Endothelial cell of umbilical vein (primary cell): ENCODE measurements at regions not wholly inside any gene's neighbourhood (a gene's known extent, or its start where the extent isn't known, plus 50 kb on each side); places are given as distances from the start of the nearest gene placed in this dataset.

ENCODE experiments used
- BruUV-seq: library from RNA; stranded (reverse); fragments of 400-500 nt; replicated peaks from 2 replicates; lab custom pipeline; 2021; lab: Mats Ljungman, UMichigan
- CTCF ChIA-PET: fragments of 300-600, 350-600 bp; sonication (Branson Sonifier 250); formaldehyde crosslinking; loops from one replicate; lab custom pipeline; 2021; ENCODE audit warnings: antibody characterized with exemption, inconsistent platforms; lab: Charles Lee
- POLR2A ChIA-PET: fragments of 300-600, 350-600 bp; sonication (Branson Sonifier 250); formaldehyde crosslinking; loops from one replicate; lab custom pipeline; 2021; ENCODE audit warnings: antibody characterized with exemption, inconsistent platforms; lab: Charles Lee
- DNase-seq: peaks from one replicate; pipeline ENCODE4 v3.0.0-alpha.2; 2011; ENCODE audit warnings: low read depth, low spot score
- FAIRE-seq: peaks from 2 replicates; lab custom pipeline; 2011; peaks lifted over from hg19 to GRCh38; lab: Jason Lieb, UNC
- H2AFZ ChIP-seq: 2 replicates; pipeline ENCODE4 v1.6.0; 2012; ENCODE audit warnings: low read depth, low read length, control low read depth, inconsistent platforms
- H3K27ac ChIP-seq: 2 replicates; pipeline ENCODE4 v1.5.1; 2011; ENCODE audit warnings: low read depth, mild to moderate bottlenecking, control low read depth, low read length, moderate library complexity; ENCODE audit not compliant: insufficient read depth
- H3K27me3 ChIP-seq, 2 experiments: 2 replicates each; pipeline versions ENCODE4 v1.6.0 to v1.6.1; 2011; ENCODE audit warnings: low read length in 2 of 2, mixed read lengths in 1 of 2; ENCODE audit not compliant: control insufficient read depth in 2 of 2, insufficient read depth in 2 of 2
- H3K36me3 ChIP-seq, 2 experiments: 2 replicates in 1 of 2; 3 replicates in 1 of 2; pipeline ENCODE4 v1.5.1; 2011; ENCODE audit warnings: low read length in 2 of 2, mild to moderate bottlenecking in 1 of 2, moderate library complexity in 1 of 2; ENCODE audit not compliant: control insufficient read depth in 2 of 2, insufficient read depth in 2 of 2; ENCODE audit errors: extremely low read depth in 1 of 2
- H3K4me1 ChIP-seq: 3 replicates; pipeline ENCODE4 v1.5.1; 2011; ENCODE audit warnings: mild to moderate bottlenecking, low read length; ENCODE audit not compliant: control insufficient read depth, insufficient read depth; ENCODE audit errors: extremely low read depth
- H3K4me2 ChIP-seq: 2 replicates; pipeline ENCODE4 v1.6.1; 2011; ENCODE audit warnings: low read length, control low read depth, mixed read lengths; ENCODE audit not compliant: insufficient read depth
- H3K4me3 ChIP-seq, 3 experiments: fragments of 200-600 bp in 1 of 3; sonication (generic), shearing (Covaris generic) in 1 of 3; replicated peaks in 1 of 3; 2 replicates each; pipeline ENCODE4 v1.5.1; 2011 to 2016; ENCODE audit warnings: control low read depth in 3 of 3, low read length in 3 of 3, mild to moderate bottlenecking in 2 of 3, inconsistent platforms in 1 of 3, low read depth in 1 of 3, moderate library complexity in 1 of 3; ENCODE audit not compliant: insufficient read depth in 1 of 3
- H3K79me2 ChIP-seq: 2 replicates; pipeline ENCODE4 v1.6.0; 2012; ENCODE audit warnings: low read length, inconsistent platforms; ENCODE audit not compliant: control insufficient read depth, insufficient read depth
- H3K9ac ChIP-seq: replicated peaks from 2 replicates; pipeline ENCODE3; 2011; ENCODE audit warnings: low read length, control low read depth; ENCODE audit not compliant: insufficient read depth; ENCODE audit errors: extremely low read depth
- H3K9me1 ChIP-seq: replicated peaks from 3 replicates; pipeline ENCODE4 v1.6.0; 2011; ENCODE audit warnings: mild to moderate bottlenecking, low read length; ENCODE audit not compliant: control insufficient read depth, insufficient read depth; ENCODE audit errors: extremely low read depth
- H3K9me3 ChIP-seq: replicated peaks from 2 replicates; pipeline ENCODE4 v1.5.1; 2012; ENCODE audit warnings: low read length, inconsistent platforms; ENCODE audit not compliant: control insufficient read depth, insufficient read depth
- H4K20me1 ChIP-seq: replicated peaks from 2 replicates; pipeline ENCODE3; 2011; ENCODE audit warnings: mild to moderate bottlenecking, low read length; ENCODE audit not compliant: control insufficient read depth, insufficient read depth; ENCODE audit errors: extremely low read depth
- EZH2 ChIP-seq: IDR thresholded peaks from 2 replicates; pipeline ENCODE4 v1.6.1; 2012; ENCODE audit warnings: borderline replicate concordance, low read depth, mild to moderate bottlenecking, moderate library complexity, low read length, inconsistent platforms; ENCODE audit not compliant: severe bottlenecking
- FOS ChIP-seq: IDR thresholded peaks from 2 replicates; pipeline ENCODE4 v1.6.1; 2011; ENCODE audit warnings: mild to moderate bottlenecking, low read length, moderate library complexity, borderline replicate concordance; ENCODE audit not compliant: insufficient read depth
- GATA2 ChIP-seq: IDR thresholded peaks from 2 replicates; pipeline ENCODE4 v1.7.0; 2011; ENCODE audit warnings: low read depth, mild to moderate bottlenecking, moderate library complexity, mixed read lengths, low read length; ENCODE audit not compliant: insufficient read length, insufficient read depth
- JUN ChIP-seq: IDR thresholded peaks from 2 replicates; pipeline ENCODE4 v1.6.1; 2011; ENCODE audit warnings: borderline replicate concordance, low read depth; ENCODE audit not compliant: insufficient read length, insufficient read depth
- MAX ChIP-seq: IDR thresholded peaks from 2 replicates; pipeline ENCODE4 v1.6.1; 2011; ENCODE audit not compliant: insufficient read depth, insufficient read length
- MYC ChIP-seq: IDR thresholded peaks from one replicate; pipeline ENCODE4 v1.6.1; 2011; ENCODE audit warnings: mild to moderate bottlenecking, low read depth, low read length
- POLR2A ChIP-seq: IDR thresholded peaks from 2 replicates; pipeline ENCODE4 v1.6.1; 2012; ENCODE audit warnings: low read depth, mild to moderate bottlenecking, control low read depth, low read length
- POLR2AphosphoS5 ChIP-seq: IDR thresholded peaks from 2 replicates; pipeline ENCODE4 v1.6.1; 2012; ENCODE audit warnings: low read depth, mild to moderate bottlenecking, control low read depth, low read length, moderate library complexity; ENCODE audit not compliant: insufficient read depth
- dilution Hi-C: fragments of 300-500 bp; cut with MboI; formaldehyde crosslinking; loops from one replicate; pipeline ENCODE4 v1.15.0; 2019; ENCODE audit warnings: low sequenced_read_pairs; ENCODE audit not compliant: extremely low pct_ligation_motif_present
- intact Hi-C: fragments of 100-400 bp; cut with micrococcal nuclease; formaldehyde crosslinking; loops from one replicate; pipeline ENCODE4 v1.10.0; 2022
- TF ChIP-seq, protein P1 (sequence below), 2 donors: IDR thresholded peaks; 1 replicate in 1 of 2; 2 replicates in 1 of 2; pipeline ENCODE4 v1.5.1; 2011; ENCODE audit warnings: low read length in 2 of 2, mild to moderate bottlenecking in 2 of 2, moderate library complexity in 2 of 2, control low read depth in 1 of 2, inconsistent platforms in 1 of 2, low read depth in 1 of 2; ENCODE audit not compliant: insufficient read depth in 1 of 2; ENCODE audit errors: extremely low read depth in 1 of 2

DNA sequence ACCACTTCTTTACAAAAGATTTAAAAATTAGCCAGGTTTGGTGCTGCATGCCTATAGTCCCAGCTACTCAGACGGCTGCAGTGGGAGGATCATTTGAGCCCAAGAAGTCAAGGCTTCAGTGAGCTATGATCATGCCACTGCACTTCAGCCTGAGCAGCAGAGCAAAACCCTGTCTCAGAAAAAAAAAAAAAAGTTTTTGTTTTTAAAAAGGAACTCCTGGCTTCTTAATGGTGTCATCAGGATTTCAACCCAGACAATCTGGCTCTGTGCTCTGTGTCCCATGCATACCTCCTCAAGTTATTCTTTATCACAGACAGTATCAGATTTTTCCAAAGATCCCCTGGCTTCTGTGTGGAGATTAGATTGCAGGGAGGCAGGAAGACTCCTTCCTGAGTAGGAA is 64.2 kb upstream of the IL12A start:
- Histone ChIP-seq H3K4me3 (no peak overlapping the region), H3K9me1 (no peaks in the 10 kb centered on the region), H3K36me3 (no peaks in the 10 kb centered on the region), H3K4me1 (peaks cover 9% of the 10 kb centered on the region), H3K79me2 (no peaks in the 10 kb centered on the region), H3K27me3 (no peaks in the 10 kb centered on the region), H4K20me1 (no peaks in the 10 kb centered on the region), H3K9me3 (no peaks in the 10 kb centered on the region), H3K9ac (no peak overlapping the region), H3K4me2 (no peak overlapping the region), H2AFZ (no peak overlapping the region), H3K27ac (no peak overlapping the region)
- no peak for DNase-seq
- dilution Hi-C loops = no loop called here
- CTCF ChIA-PET = no interaction called here
- no TSS peak for BruUV-seq
- no peak for TF ChIP-seq POLR2AphosphoS5
- no peak for TF ChIP-seq JUN
- no peak for TF ChIP-seq GATA2
- no peak for TF ChIP-seq MYC
- TF ChIP-seq POLR2A = no peak
- POLR2A ChIA-PET = no interaction called here
- intact Hi-C loops = no loop called here
- no peak for FAIRE-seq

DNA sequence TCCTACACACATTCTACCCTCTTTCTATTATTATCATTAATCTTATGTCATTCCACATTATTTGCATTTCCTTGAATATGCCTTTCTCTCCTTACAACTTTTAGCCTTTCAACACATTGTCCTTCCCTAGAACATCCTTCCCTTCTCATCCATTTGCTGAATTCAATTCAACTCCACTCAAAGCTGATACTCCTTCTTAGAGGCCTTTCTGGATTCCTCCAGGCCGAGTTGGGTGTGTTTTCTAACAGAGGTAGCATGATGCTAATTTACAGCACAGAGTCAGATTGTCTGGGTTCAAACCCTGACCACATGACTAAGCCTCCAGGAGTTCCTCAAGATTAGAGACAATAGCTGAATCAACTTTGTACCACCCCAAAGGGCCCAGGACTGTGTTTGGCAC is 63.4 kb upstream of the IL12A start:
- BruUV-seq = no TSS peak
- dilution Hi-C loops = no loop called here
- no peak for FAIRE-seq

More for the DNA sequence above, 63.4 kb upstream of the IL12A start:
- Histone ChIP-seq H3K9me1 (no peaks in the 10 kb centered on the region), H3K9ac (no peak overlapping the region), H3K4me2 (no peak overlapping the region), H3K27me3 (no peaks in the 10 kb centered on the region), H3K36me3 (no peaks in the 10 kb centered on the region), H3K79me2 (no peaks in the 10 kb centered on the region), H3K9me3 (no peaks in the 10 kb centered on the region), H4K20me1 (no peaks in the 10 kb centered on the region), H3K27ac (no peak overlapping the region), H3K4me3 (no peak overlapping the region), H3K4me1 (peaks cover 14% of the 10 kb centered on the region), H2AFZ (no peak overlapping the region)
- intact Hi-C loops = no loop called here
- no peak for DNase-seq
- ChIA-PET POLR2A (no interaction called here), CTCF (no interaction called here)
- TF ChIP-seq MYC = no peak
- TF ChIP-seq FOS = no peak
- no peak for TF ChIP-seq MAX
- TF ChIP-seq POLR2A = no peak
- TF ChIP-seq POLR2AphosphoS5 = no peak
- TF ChIP-seq EZH2 = no peak
- TF ChIP-seq, protein P1, sequence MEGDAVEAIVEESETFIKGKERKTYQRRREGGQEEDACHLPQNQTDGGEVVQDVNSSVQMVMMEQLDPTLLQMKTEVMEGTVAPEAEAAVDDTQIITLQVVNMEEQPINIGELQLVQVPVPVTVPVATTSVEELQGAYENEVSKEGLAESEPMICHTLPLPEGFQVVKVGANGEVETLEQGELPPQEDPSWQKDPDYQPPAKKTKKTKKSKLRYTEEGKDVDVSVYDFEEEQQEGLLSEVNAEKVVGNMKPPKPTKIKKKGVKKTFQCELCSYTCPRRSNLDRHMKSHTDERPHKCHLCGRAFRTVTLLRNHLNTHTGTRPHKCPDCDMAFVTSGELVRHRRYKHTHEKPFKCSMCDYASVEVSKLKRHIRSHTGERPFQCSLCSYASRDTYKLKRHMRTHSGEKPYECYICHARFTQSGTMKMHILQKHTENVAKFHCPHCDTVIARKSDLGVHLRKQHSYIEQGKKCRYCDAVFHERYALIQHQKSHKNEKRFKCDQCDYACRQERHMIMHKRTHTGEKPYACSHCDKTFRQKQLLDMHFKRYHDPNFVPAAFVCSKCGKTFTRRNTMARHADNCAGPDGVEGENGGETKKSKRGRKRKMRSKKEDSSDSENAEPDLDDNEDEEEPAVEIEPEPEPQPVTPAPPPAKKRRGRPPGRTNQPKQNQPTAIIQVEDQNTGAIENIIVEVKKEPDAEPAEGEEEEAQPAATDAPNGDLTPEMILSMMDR (IDR thresholded peaks at IDR 0.05; ENCODE audit: extremely low read depth in 1 of 2, insufficient read depth in 1 of 2, low read depth in 1 of 2, low read length in 2 of 2) = no peak
- TF ChIP-seq GATA2 = no peak
- TF ChIP-seq JUN = no peak
